ENCODE measurements at regions not wholly inside any gene's neighbourhood (a gene's known extent, or its start where the extent isn't known, plus 50 kb on each side); places are given as distances from the start of the nearest gene placed in this dataset.
A peak's percentile ranks its signal among the peaks of the same experiment; 100 is the strongest.
"Not testable (repeated sequence)": the region's sequence is repeated elsewhere in the genome, so short reads cannot be mapped to it uniquely, and the experiment has no call there.

DNA sequence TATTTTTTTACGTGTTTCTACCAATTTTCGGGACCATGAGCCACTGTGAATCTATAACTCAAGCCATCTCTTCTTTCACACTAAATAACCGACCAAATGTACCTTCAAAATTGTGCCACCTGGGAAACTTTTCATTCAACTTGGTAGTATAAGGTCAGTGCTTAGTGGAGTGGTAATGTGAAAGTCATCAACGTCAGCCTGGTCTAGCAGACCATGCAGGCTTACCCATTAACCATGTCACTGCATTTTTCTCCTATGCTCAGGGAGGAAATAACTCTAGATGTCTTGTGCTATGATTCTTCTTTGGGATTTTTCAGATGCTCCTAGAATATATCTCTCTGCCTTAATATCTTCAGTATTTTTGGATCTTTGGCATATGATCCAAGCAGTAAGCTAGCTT, 1075.4 kb upstream of the POT1 start:
- no peak for DNase-seq (ENCODE audit: low spot score)

DNA sequence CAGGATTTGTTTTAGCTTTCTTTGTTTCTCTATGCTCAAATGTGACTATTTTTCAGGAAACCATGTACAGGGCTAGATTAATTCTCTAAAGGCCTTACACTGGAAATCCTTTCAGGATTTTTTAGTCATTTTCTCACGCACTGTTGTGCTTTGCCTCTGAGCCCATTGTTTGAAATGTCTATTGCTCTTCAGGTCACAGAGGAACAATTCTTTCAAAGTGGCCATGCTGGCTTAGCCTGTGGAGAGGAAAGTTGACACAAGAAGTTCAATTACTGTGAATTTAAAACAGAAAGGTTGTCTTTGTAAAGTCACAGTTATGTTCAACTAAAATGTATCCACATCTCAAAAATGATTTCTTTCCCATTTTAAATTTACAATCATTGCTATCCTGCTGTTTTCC, 1071.7 kb upstream of the POT1 start:
- DNase-seq (ENCODE audit: low spot score) = no peak

DNA sequence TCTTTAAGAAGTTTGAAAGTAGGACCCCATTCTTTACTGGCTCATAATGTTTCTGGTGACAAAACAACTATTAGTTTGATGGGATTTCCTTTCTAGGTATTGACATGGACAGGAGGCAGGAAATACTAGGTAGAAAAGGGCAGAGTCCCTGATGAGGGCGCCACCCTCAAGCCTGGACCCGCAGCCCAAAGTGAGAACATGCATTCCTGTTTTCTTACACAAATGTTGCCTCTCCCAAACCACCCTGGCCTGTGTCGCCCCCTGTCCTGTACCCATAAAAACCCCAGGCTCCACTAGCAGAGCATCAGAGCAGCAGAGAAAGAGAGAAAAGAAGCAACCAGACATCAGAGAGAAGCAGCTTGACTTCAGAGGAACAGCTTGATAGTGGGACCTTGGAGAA, 1055.2 kb upstream of the POT1 start:
- DNase-seq (ENCODE audit: low spot score) = no peak

DNA sequence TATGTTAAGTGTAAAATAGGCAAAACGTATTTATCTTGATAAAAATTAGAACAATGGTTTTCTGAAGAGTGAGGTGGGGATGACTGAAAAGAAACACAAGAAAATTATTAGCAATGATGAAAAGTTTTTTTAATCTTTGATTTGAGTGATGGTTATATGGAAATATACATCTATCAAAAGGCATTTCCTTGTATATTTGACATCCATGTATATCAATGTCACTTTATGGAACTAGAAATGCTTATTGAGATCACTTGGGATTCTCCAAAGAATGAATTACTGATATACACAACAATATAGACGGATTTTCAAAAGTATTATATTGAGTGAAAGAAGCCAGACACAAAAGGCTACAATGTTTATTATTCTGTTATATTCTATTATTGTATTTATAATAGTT, 1042.0 kb upstream of the POT1 start:
- no peak for DNase-seq (ENCODE audit: low spot score)

DNA sequence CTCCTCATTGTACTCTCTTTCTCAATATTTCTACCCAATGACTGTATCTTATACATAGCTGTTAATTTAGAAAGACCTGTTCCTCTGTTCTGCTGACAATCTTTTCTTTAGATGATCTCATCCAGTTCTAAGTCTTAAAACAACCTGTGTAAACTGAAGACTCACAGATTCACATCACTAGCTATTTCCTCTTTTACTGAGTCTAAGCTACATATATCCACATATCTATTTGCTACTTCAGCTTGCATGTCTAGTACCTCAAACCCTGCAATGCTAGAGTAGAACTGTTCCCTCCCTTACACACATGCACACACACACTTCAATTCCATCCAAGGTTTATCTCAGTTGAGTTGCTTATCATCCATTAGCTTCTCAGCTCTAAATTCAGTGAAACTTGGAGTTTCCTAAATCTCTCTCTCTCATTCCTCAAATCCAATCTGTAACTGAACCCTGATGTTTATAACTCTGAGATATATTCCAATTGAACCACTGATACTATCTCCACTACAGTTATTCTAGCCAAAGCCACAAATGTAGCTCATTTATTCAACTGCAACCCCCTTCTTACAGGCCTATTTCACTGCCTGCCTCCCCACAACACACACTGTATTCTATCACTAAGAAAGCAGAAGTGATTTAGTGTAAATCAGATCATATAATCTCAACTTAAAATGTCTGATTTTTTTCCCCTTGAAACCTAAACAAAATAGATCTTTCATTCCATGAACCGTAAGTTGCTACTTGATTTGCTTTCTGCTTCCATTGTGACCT, 1036.8 kb upstream of the POT1 start:
- no peak for DNase-seq (ENCODE audit: low spot score)

DNA sequence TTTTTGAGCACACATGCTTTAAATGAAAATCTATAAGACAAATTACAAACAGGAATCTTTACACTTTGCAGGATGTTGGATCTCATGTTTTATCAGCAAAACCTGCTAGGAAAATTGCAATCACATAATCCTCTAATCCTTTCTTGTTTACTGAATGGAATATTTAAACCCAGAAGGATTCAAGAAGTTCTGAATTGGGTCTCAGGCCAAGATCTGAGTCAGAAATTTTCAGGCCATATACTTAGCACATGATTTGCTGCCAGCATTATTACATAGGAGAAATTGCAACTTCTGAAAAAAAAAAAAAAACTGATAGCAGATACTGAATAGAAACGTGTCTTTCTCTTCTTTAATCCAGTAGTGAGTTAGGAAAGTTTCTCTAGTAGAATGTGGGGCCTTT, 1005.3 kb upstream of the POT1 start:
- DNase-seq (ENCODE audit: low spot score) = no peak

DNA sequence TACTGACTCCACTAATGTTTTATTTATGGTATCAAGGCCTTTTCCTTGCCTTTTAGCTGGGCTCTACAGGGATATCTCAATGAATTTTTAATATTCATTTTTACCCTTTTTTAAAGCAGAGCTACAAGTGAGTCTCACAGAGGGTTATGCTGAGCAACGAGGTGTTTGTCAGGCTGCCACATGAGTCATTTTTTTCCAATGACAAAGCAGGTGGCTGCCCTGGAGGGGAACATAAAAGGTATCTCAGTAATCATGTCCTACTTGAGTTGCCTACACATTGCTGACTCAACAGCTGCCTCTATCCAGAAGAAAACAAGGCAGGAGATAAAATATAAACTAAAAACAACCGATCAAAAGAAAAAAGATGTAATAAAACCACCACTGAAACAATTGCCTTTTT, 1004.9 kb upstream of the POT1 start:
- DNase-seq (ENCODE audit: low spot score) = peak; percentile 21

DNA sequence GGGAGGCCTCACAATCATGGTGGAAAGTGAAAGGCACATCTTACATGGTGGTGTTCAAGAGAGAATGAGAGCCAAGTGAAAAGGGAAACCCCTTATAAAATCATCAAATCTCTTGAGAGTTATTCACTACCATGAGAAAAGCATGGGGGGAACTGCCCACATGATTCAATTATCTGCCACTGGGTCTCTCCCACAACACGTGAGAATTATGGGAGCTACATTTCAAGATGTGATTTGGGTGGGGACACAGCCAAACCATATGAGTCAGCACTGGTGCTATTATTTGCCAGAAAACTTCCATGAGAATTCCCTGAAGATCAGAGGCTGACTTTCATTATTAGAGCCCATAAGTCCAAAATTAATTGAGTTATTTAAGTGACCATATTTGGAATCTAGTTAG, 1001.2 kb upstream of the POT1 start:
- DNase-seq (ENCODE audit: low spot score) = no peak

DNA sequence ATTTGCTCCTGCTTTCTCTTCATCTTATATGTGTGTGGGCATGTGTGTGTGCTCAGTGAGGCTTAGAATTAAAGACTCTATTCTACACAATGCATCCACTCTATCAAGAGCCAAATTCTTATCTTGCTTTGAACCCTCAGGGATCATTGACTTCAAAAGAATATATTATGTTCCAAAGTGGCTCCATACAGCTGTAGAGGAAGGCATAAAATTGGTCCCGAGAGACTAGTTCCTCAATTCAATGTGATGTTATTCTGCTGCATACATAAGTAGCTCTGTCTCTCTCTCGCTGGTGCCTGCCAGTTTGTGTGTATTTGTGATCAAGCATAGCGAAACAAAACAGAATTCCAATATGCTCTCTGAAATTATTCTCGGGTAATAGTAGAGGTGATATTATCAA, 997.9 kb upstream of the POT1 start:
- no peak for DNase-seq (ENCODE audit: low spot score)

DNA sequence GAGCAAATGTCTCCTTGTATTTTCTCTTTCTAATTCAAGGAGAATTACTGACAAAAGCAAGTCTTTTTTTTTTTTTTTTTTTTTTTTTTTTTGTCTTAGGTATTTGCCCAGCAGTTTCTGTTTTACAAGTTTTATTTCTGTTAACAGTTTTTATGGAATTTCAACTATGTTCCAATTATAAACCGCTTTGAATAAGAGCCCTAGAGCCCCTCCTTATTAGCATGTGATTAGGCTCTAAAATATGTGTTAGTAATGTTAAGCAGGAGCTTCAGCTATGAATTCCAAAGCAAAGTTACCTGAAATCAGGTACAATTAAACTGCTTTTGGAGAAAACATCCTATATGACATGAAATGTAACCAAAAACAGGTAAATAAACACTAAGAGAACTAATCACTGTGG, 997.0 kb upstream of the POT1 start:
- DNase-seq (ENCODE audit: low spot score) = no peak

DNA sequence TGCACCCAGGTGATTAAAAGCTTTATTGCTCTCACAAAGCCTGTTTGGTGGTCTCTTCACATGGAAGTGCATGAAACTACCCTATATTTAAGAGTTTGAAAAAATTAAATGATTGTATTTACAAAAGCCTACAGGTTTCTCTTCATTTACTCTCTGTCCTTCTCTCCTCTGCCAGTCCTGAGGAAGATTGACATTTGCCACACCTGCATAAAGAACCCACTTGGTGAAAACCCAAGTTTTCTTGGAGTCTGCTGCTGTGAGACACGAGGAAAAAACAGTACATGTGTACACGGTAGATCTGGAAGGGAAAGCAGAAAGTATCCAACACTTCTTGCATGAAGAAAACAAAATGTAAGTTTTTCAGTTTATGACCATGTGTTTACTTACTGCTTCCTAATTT, 994.4 kb upstream of the POT1 start:
- no peak for DNase-seq (ENCODE audit: low spot score)

DNA sequence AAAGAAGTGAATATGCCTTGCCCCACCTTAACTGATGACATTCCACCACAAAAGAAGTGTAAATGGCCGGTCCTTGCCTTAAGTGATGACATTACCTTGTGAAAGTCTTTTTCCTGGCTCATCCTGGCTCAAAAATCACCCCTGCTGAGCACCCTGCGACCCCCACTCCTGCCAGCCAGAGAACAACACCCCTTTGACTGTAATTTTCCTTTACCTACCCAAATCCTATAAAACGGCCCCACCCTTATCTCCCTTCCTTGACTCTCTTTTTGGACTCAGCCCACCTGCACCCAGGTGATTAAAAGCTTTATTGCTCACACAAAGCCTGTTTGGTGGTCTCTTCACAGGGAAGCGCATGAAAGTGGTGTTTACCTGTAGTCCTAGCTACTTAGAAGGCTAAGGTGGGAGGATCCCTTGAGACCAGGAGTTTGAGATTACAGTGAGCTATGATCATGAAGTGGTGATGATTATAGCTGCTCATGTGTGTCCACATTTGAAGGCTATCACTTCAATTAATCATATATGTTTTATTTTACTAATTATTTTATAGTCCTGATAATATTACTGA, 985.8 kb upstream of the POT1 start:
- DNase-seq (ENCODE audit: low spot score) = not testable (repeated sequence)

DNA sequence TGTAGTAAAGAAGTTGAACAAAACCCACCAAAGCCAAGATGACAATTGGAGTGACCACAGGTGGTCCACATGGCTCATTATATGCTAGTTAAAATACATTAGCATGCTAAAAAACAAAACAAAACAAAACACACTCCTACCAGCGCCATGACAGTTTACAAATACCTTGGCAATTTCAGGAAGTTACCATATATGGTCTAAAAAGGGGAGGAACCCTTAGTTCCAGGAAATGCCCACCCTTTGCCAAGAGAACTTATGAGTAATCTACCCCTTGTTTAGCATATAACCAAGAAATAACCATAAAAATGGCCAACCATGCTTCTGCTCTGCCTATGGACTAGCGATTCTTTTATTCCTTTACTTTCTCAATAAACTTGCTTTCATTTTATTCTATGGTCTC, 979.1 kb upstream of the POT1 start:
- no peak for DNase-seq (ENCODE audit: low spot score)

DNA sequence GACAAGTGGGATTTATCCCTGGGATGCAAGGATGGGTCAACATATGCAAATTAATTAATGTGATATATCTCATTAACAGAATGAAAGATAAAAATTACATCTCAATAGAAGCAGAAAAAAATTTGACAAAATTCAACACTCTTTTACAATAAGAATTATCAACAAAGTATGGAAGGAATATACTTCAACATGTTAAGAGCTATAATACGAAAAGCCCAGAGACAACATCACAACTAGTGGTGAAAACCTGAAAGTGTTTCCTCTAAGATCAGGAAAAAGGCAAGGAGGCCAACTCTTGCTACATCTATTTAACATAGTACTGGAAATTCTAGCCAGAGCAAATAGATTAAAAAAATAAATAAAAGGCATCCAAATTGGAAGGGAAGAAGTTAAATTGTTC, 970.0 kb upstream of the POT1 start:
- DNase-seq (ENCODE audit: low spot score) = no peak

DNA sequence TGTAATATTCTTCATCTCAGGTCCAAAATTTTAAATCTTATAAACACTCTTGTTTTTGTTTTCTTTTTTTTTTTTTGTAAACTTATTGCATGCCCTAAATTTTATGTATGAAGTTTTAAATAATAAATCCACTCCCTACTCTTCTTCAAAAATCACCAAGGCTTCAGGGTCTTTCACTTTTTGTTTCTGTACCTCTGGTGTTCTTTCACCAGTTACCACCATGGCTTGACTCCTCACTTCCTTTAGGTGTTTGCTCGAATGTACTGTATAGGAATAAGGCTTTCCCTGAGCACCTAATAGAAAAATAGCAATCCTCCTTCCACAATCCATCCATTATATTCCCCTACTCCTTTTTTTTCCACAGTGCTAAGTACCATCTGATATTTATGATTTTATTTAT, 962.8 kb upstream of the POT1 start:
- no peak for DNase-seq (ENCODE audit: low spot score)

DNA sequence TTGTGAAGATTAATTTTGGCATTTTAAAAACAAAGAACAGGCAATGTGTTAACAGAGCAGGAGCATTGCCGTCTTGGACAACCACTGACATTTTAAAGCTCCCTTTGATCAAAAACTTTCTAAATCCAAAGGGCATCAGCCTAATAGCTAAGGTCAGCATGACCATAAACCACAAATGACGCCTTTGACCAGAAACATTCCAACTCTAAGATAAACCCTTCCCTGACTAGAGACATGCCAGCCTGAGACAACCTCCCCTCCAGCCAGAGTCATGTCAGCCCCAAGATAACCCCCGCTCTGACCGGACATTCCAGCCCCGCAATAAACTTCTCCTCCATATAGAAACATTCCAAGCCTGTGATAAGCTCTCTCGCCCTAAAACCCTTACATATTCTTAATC, 949.4 kb upstream of the POT1 start:
- peak; percentile 6 for DNase-seq (ENCODE audit: low spot score)

DNA sequence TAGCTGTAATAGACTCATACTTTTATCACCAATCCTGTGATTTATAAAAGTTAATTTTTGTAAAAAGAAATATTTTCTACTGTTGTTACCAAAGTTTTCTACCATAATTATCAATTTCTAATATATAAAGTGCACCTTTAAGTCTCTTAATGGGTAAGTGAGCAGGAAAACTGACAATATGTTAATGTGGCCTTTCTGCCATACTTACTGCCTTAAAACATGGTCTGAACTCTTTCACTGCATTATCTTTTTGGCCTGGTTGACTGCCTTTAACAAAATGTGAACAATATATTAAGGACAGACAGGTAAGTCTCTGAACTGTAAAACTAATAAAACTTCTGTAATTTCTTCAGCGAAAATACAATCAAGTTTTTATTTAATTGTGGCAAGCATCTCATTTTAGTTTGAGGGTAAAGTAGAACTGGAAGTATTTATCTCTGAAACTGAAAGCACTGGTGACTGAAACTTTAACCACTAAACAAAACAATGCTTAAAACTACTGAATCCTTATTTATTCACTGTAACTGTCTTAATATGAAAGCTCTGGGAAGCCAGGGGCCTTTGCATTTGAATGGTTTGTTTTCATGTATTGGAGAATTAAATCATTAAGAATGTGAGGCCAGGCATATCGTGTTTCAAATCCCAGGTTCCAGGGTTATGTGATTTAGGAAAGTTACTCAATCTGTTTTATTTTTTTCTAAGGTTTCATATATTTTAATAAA, 948.8 kb upstream of the POT1 start:
- DNase-seq (ENCODE audit: low spot score) = no peak

DNA sequence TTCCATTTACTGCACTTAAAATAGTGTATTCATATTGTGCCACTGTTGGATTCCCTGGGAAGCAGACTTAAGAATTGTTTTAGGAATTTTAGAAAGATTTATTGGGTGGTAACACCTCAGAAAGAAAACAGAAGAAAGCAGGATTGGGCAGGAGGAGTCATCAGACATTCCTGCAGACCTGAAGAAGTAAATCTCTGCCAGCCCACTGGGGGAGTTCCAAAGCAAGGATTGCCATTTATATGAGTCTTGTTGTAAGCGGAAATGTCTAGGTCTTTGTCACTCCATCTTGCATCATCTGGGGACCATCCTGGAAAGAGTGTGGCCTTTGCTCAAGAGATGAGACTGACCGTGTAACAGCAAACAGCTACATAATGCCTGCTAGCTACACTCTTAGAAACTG, 947.6 kb upstream of the POT1 start:
- DNase-seq (ENCODE audit: low spot score) = no peak

DNA sequence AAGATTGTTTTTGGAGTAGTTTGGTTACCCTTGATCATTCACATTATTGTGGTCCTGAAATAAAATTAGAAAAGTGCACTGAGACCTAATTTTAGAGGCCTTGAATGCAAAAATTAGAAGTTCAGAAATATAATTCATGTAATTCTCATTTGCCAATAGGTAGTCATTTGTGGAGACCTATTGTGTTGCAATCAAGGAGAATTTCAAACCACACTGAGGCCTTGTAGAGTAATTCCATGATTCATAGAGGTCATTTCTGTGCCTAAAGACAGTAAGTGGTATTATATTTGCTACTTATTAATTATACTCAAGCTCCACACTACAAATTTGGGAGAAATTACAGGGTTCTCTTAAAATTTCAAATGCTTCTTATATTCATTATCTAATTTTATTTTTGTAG, 946.8 kb upstream of the POT1 start:
- DNase-seq (ENCODE audit: low spot score) = no peak

DNA sequence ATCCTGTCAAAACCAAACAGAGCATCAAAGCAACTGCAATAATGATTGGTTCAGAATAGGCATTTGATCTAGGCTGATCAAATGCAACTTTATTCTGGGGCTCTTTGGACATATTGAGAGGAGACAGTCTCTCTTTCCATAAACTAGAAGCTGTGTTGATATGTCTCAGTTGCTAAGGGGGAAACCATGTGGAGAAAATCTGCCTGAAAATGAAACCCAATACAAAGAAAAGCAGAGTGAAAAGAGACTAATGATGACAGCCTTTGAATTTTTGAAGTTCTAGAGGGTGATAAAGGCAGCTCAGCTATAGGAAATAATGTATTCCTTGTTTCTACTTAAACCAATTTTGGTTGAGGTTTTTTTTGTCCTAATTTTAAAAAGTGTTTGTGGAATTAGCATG, 941.8 kb upstream of the POT1 start:
- no peak for DNase-seq (ENCODE audit: low spot score)

DNA sequence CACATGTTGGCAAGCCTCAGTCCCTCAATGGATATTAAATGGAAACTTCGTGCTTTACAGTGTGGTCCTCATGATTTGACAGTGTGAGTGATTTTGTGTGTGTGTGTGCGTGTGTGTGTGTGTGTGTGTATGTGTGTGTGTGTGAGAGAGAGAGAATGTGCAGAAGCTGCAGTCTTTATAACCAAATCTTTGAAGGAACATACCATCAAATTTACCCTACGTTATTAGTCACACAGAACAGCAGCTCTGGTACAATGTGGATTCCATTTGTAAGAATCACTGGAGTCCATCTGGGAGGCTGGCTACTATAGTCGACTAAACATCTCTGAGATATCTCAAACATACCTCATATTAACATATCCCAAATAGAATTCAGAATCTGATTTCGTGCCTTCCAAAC, 928.0 kb upstream of the POT1 start:
- DNase-seq (ENCODE audit: low spot score) = no peak

DNA sequence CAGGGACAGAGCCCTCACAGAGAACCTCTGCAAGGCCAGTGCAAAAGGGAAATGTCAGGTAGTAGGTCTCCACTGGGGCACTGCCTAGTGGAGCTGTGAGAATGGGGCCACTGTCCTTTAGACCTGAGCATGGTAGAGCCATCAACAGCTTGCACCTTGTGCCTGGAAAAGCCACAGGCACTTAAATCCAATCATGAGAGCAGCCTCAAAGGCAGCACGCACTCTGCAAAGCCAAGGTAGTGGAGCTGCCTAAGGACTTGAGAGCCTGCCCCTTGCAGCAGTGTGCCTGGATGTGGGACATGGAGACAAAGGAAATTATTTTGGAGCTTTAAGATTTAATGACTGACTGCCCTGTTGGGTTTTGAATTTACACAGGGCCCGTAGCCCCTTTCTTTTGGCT, 918.5 kb upstream of the POT1 start:
- no peak for DNase-seq (ENCODE audit: low spot score)

DNA sequence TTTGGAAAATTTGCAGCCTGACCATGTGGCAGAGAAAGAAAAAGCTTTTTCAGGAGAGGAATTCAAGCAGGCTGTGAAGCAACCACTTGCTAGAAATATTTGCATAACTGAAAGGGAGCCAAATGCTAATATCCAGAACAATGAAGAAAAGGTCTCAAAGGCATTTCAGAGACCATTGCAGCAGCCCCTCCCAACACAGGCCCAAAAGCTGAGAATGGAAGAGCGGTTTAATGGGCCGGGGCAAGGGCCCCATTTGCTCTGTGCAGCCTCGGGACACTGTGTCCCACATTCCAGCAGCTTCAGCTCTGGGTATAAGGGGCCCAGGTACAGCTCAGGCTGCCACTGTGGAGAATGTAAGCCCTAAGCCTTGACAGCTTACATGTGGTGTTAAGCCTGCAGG, 918.1 kb upstream of the POT1 start:
- no peak for DNase-seq (ENCODE audit: low spot score)

DNA sequence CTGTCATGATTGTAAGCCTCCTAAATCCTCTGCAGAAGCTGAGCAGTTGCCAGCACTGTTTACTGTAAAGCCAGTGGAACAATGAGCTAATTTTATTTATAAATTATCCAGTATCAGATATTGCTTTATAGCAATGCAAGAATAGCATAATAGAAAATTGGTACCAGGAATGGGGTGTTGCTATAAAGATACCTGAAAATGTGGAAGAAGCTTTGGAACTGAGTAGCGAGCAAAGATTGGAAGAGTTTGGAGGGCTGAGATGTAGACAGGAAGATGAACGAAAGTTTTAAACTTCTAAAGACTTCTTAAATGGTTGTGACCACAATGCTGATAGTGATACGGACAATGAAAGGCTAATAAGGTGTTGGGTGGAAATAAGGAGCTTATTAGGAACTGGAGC, 917.4 kb upstream of the POT1 start:
- DNase-seq (ENCODE audit: low spot score) = no peak

Data from SW480 (cell line).